Tibial nerve (tissue), 4 donors: ENCODE measurements at regions not wholly inside any gene's neighbourhood (a gene's known extent, or its start where the extent isn't known, plus 50 kb on each side); places are given as distances from the start of the nearest gene placed in this dataset.

Experiments
- EP300 ChIP-seq, 2 donors: sonication (generic); formaldehyde crosslinking; IDR thresholded peaks; one replicate each; pipeline ENCODE4 v1.6.1; 2017; ENCODE audit warnings: antibody characterized with exemption in 2 of 2, mild to moderate bottlenecking in 1 of 2
- POLR2A ChIP-seq, 2 donors: fragments of 450-650 bp; IDR thresholded peaks; one replicate each; pipeline ENCODE4 v1.6.1; 2017; ENCODE audit warnings: antibody characterized with exemption in 2 of 2, mild to moderate bottlenecking in 2 of 2, moderate library complexity in 2 of 2
- TF ChIP-seq, protein P1 (sequence below), 5 experiments: fragments of 200-600 bp in 3 of 5; fragments of 450-650 bp in 2 of 5; sonication (generic) in 3 of 5; IDR thresholded peaks; one replicate each; pipeline ENCODE4 v1.5.1; 2016 to 2019; ENCODE audit warnings: antibody characterized with exemption in 5 of 5, mild to moderate bottlenecking in 3 of 5, moderate library complexity in 2 of 5

DNA sequence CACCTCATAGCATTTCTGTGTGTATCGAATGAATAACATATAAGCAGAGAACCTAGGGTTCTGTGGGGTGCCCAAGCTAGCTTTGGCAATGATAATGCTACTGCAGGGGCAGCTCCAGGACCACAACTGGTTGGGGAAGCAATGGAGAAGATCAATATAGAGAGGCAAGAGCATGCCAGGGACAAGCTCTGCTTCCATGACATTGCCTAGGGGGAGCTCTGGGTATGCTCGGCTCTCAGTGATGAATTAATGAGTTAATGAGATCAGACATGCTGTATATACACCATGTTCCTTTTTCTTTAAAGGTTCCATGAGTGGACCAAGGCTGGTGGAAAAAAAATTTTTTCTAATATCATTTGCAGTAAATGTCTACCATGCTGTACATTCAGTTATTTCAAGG, 618.4 kb downstream of the BCL11A start:
- TF ChIP-seq, protein P1, sequence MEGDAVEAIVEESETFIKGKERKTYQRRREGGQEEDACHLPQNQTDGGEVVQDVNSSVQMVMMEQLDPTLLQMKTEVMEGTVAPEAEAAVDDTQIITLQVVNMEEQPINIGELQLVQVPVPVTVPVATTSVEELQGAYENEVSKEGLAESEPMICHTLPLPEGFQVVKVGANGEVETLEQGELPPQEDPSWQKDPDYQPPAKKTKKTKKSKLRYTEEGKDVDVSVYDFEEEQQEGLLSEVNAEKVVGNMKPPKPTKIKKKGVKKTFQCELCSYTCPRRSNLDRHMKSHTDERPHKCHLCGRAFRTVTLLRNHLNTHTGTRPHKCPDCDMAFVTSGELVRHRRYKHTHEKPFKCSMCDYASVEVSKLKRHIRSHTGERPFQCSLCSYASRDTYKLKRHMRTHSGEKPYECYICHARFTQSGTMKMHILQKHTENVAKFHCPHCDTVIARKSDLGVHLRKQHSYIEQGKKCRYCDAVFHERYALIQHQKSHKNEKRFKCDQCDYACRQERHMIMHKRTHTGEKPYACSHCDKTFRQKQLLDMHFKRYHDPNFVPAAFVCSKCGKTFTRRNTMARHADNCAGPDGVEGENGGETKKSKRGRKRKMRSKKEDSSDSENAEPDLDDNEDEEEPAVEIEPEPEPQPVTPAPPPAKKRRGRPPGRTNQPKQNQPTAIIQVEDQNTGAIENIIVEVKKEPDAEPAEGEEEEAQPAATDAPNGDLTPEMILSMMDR (IDR thresholded peaks at IDR 0.05) = no peak
- TF ChIP-seq POLR2A (IDR thresholded peaks at IDR 0.05) (no peak), EP300 (IDR thresholded peaks at IDR 0.05) (no peak)
